ENCODE measurements at regions not wholly inside any gene's neighbourhood (a gene's known extent, or its start where the extent isn't known, plus 50 kb on each side); places are given as distances from the start of the nearest gene placed in this dataset.

- TF ChIP-seq CTCF (IDR thresholded peaks at IDR 0.05 in 2 of 3, conservative IDR thresholded peaks at IDR 0.05 in 1 of 3; ENCODE audit: borderline replicate concordance in 1 of 3, insufficient read depth in 1 of 3, low read depth in 2 of 3, low read length in 2 of 3) (no peak), ZNF274 (IDR thresholded peaks at IDR 0.05; ENCODE audit: low read depth, low read length) (no peak), REST (IDR thresholded peaks at IDR 0.05; ENCODE audit: low read depth) (no peak), POLR2A (IDR thresholded peaks at IDR 0.05; ENCODE audit: borderline replicate concordance, extremely low read depth, insufficient read depth, insufficient read length) (no peak)
These were observed 82.9 kb upstream of the SETBP1 start for GRCh38 chr18:44597797-44598196.

Measured in HCT116 (cell line).